ENCODE measurements at regions not wholly inside any gene's neighbourhood (a gene's known extent, or its start where the extent isn't known, plus 50 kb on each side); places are given as distances from the start of the nearest gene placed in this dataset.
"Not testable (repeated sequence)": the region's sequence is repeated elsewhere in the genome, so short reads cannot be mapped to it uniquely, and the experiment has no call there.

GRCh38 chr20:26373066-26373465 is 676.4 kb upstream of the ZNF337 start:
- not testable (repeated sequence) for DNase-seq (ENCODE audit: low read depth, low spot score)

GRCh38 chr20:26354511-26354910 is 657.9 kb upstream of the ZNF337 start:
- H3K27ac ChIP-seq = no peak overlapping the region
- no peak for DNase-seq (ENCODE audit: low read depth, low spot score)

More at GRCh38 chr20:26373066-26373465, 676.4 kb upstream of the ZNF337 start:
- H3K27ac ChIP-seq = not testable (repeated sequence)

- DNase-seq (ENCODE audit: low read depth, low spot score) = no peak
- no peak overlapping the region for H3K27ac ChIP-seq
Measured at GRCh38 chr20:26347396-26347795, 650.7 kb upstream of the ZNF337 start.

GRCh38 chr20:26340460-26341065 is 643.9 kb upstream of the ZNF337 start:
- DNase-seq (ENCODE audit: low read depth, low spot score); H3K27ac ChIP-seq: not testable (repeated sequence)

GRCh38 chr20:26324177-26324576 is 627.5 kb upstream of the ZNF337 start:
- no peak overlapping the region for H3K27ac ChIP-seq
- no peak for DNase-seq (ENCODE audit: low read depth, low spot score)

GRCh38 chr20:26315054-26315453 is 618.4 kb upstream of the ZNF337 start:
- DNase-seq (ENCODE audit: low read depth, low spot score) = no peak
- no peak overlapping the region for H3K27ac ChIP-seq

- not testable (repeated sequence) for DNase-seq (ENCODE audit: low read depth, low spot score); H3K27ac ChIP-seq
Measured at GRCh38 chr20:26309720-26310119, 613.1 kb upstream of the ZNF337 start.

GRCh38 chr20:26308961-26309360 is 612.3 kb upstream of the ZNF337 start:
- DNase-seq (ENCODE audit: low read depth, low spot score) = no peak
- H3K27ac ChIP-seq = no peak overlapping the region

GRCh38 chr20:26295006-26295405 is 598.4 kb upstream of the ZNF337 start:
- DNase-seq (ENCODE audit: low read depth, low spot score) = no peak
- no peak overlapping the region for H3K27ac ChIP-seq

GRCh38 chr20:26288379-26289061 is 591.9 kb upstream of the ZNF337 start:
- not testable (repeated sequence) for H3K27ac ChIP-seq; DNase-seq (ENCODE audit: low read depth, low spot score)

- H3K27ac ChIP-seq = no peak overlapping the region
- DNase-seq (ENCODE audit: low read depth, low spot score) = no peak
Measured at GRCh38 chr20:26279238-26279637, 582.6 kb upstream of the ZNF337 start.

GRCh38 chr20:26277339-26277738 is 580.7 kb upstream of the ZNF337 start:
- no peak for DNase-seq (ENCODE audit: low read depth, low spot score)
- H3K27ac ChIP-seq = no peak overlapping the region

- H3K27ac ChIP-seq = no peak overlapping the region
- no peak for DNase-seq (ENCODE audit: low read depth, low spot score)
Measured at GRCh38 chr20:26276554-26277210, 580.0 kb upstream of the ZNF337 start.

- not testable (repeated sequence) for H3K27ac ChIP-seq; DNase-seq (ENCODE audit: low read depth, low spot score)
Measured at GRCh38 chr20:26268762-26269161, 572.1 kb upstream of the ZNF337 start.

- DNase-seq (ENCODE audit: low read depth, low spot score); H3K27ac ChIP-seq: not testable (repeated sequence)
Measured at GRCh38 chr20:26260925-26261324, 564.3 kb upstream of the ZNF337 start.

GRCh38 chr20:26252311-26252975 is 555.8 kb upstream of the ZNF337 start:
- H3K27ac ChIP-seq; DNase-seq (ENCODE audit: low read depth, low spot score): not testable (repeated sequence)

GRCh38 chr20:26251376-26251775 is 554.7 kb upstream of the ZNF337 start:
- not testable (repeated sequence) for DNase-seq (ENCODE audit: low read depth, low spot score); H3K27ac ChIP-seq

- H3K27ac ChIP-seq; DNase-seq (ENCODE audit: low read depth, low spot score): not testable (repeated sequence)
Measured at GRCh38 chr20:26250249-26251114, 553.8 kb upstream of the ZNF337 start.

GRCh38 chr20:26243731-26244130 is 547.1 kb upstream of the ZNF337 start:
- no peak for DNase-seq (ENCODE audit: low read depth, low spot score)
- no peak overlapping the region for H3K27ac ChIP-seq

- H3K27ac ChIP-seq; DNase-seq (ENCODE audit: low read depth, low spot score): not testable (repeated sequence)
Measured at GRCh38 chr20:26220609-26221008, 524.0 kb upstream of the ZNF337 start.
